SK-N-SH (cell line): ENCODE measurements at regions not wholly inside any gene's neighbourhood (a gene's known extent, or its start where the extent isn't known, plus 50 kb on each side); places are given as distances from the start of the nearest gene placed in this dataset.

Experiments used
- CTCF ChIA-PET: fragments of 300-600, 350-600 bp; formaldehyde crosslinking; extraction: SDS; loops from one replicate; lab custom pipeline; 2021; lab: Yijun Ruan, JAX
- POLR2A ChIA-PET: fragments of 350-600 bp; sonication (Branson Sonifier 250); formaldehyde crosslinking; extraction: SDS; loops from one replicate; lab custom pipeline; 2020; ENCODE audit warnings: antibody characterized with exemption, inconsistent platforms; lab: Yijun Ruan, JAX
- DNase-seq: peaks from one replicate; pipeline ENCODE4 v3.0.0; 2012
- H2AFZ ChIP-seq: fragments of 200-600 bp; sonication (generic); 2 replicates; pipeline ENCODE4 v1.8.1; 2016; ENCODE audit warnings: antibody characterized with exemption, mild to moderate bottlenecking, low read depth
- H3F3A ChIP-seq: fragments of 200-600 bp; sonication (generic); replicated peaks from 2 replicates; pipeline ENCODE3; 2016; ENCODE audit warnings: antibody characterized with exemption, mild to moderate bottlenecking; ENCODE audit not compliant: insufficient read depth
- H3K27ac ChIP-seq, 2 experiments: fragments of 200-500 bp in 1 of 2; fragments of 200-600 bp in 1 of 2; sonication (Bioruptor generic) in 1 of 2; sonication (generic), shearing (Covaris generic) in 1 of 2; 2 replicates each; pipeline versions ENCODE4 v1.5.1 to v1.6.1; 2014 to 2016; ENCODE audit warnings: low read depth in 2 of 2, inconsistent platforms in 1 of 2, low read length in 1 of 2, mild to moderate bottlenecking in 1 of 2, mixed read lengths in 1 of 2
- H3K27me3 ChIP-seq: fragments of 200-600 bp; sonication (generic), shearing (Covaris generic); 2 replicates; pipeline ENCODE4 v1.6.1; 2016; ENCODE audit warnings: mixed run types; ENCODE audit not compliant: insufficient read depth
- H3K36me3 ChIP-seq, 2 experiments: fragments of 200-500 bp in 1 of 2; fragments of 200-600 bp in 1 of 2; sonication (Bioruptor generic) in 1 of 2; sonication (generic) in 1 of 2; replicated peaks in 1 of 2; 2 replicates each; pipeline versions ENCODE3 to v1.5.1; 2014 to 2016; ENCODE audit warnings: low read length in 1 of 2, mild to moderate bottlenecking in 1 of 2; ENCODE audit not compliant: insufficient read depth in 2 of 2, control insufficient read depth in 1 of 2
- H3K4me1 ChIP-seq, 2 experiments: fragments of 200-500 bp in 1 of 2; fragments of 200-600 bp in 1 of 2; sonication (Bioruptor generic) in 1 of 2; sonication (generic), shearing (Covaris generic) in 1 of 2; 2 replicates each; pipeline versions ENCODE4 v1.5.1 to v1.6.1; 2014 to 2016; ENCODE audit warnings: low read depth in 1 of 2, low read length in 1 of 2, mixed run types in 1 of 2; ENCODE audit not compliant: insufficient read depth in 2 of 2, control insufficient read depth in 1 of 2
- H3K4me2 ChIP-seq: fragments of 200-600 bp; sonication (generic), shearing (Covaris generic); 2 replicates; pipeline ENCODE4 v1.6.1; 2017; ENCODE audit warnings: mixed run types
- H3K4me3 ChIP-seq, 2 experiments: fragments of 200-500 bp in 1 of 2; fragments of 200-600 bp in 1 of 2; sonication (Bioruptor generic) in 1 of 2; sonication (generic), shearing (Covaris generic) in 1 of 2; 2 replicates each; pipeline versions ENCODE4 v1.5.1 to v1.8.1; 2014 to 2016; ENCODE audit warnings: low read depth in 2 of 2, inconsistent platforms in 1 of 2, low read length in 1 of 2, mild to moderate bottlenecking in 1 of 2, mixed read lengths in 1 of 2, moderate library complexity in 1 of 2
- H3K79me2 ChIP-seq: fragments of 200-600 bp; sonication (generic); 2 replicates; pipeline ENCODE4 v1.8.1; 2017; ENCODE audit warnings: mild to moderate bottlenecking; ENCODE audit not compliant: insufficient read depth
- H3K9ac ChIP-seq: fragments of 200-600 bp; sonication (generic); 2 replicates; pipeline ENCODE4 v1.6.1; 2017; ENCODE audit warnings: mixed run types
- H3K9me2 ChIP-seq: fragments of 200-600 bp; sonication (generic); 2 replicates; pipeline ENCODE4 v1.6.1; 2017; ENCODE audit warnings: mixed run types
- H3K9me3 ChIP-seq: fragments of 200-600 bp; sonication (generic); 2 replicates; pipeline ENCODE4 v1.6.1; 2017; ENCODE audit warnings: mixed run types, mild to moderate bottlenecking, moderate library complexity
- H4K20me1 ChIP-seq: fragments of 200-600 bp; sonication (generic); 2 replicates; pipeline ENCODE4 v1.6.1; 2017; ENCODE audit warnings: mild to moderate bottlenecking, mixed run types; ENCODE audit not compliant: insufficient read depth
- CHD2 ChIP-seq: fragments of 150-350 bp; IDR thresholded peaks from 2 replicates; pipeline ENCODE4 v1.6.1; 2018; ENCODE audit warnings: low read length; ENCODE audit not compliant: partially characterized antibody
- EP300 ChIP-seq, 2 experiments: IDR thresholded peaks; 2 replicates each; pipeline versions ENCODE4 v1.4.0 to v1.6.1; 2012; ENCODE audit warnings: borderline replicate concordance in 1 of 2, low read depth in 1 of 2, low read length in 1 of 2
- EZH2phosphoT487 ChIP-seq: fragments of 200-600 bp; sonication (generic); IDR thresholded peaks from 2 replicates; pipeline ENCODE4 v1.6.1; 2017; ENCODE audit warnings: low read depth, mixed run types, mild to moderate bottlenecking, antibody characterized with exemption, moderate library complexity, borderline replicate concordance
- FOXM1 ChIP-seq: IDR thresholded peaks from 2 replicates; pipeline ENCODE4 v1.4.0; 2012; ENCODE audit warnings: low read depth, mild to moderate bottlenecking
- GABPA ChIP-seq: IDR thresholded peaks from 2 replicates; pipeline ENCODE4 v1.4.0; 2012; ENCODE audit warnings: low read depth, mild to moderate bottlenecking
- GATA2 ChIP-seq: sonication (generic); formaldehyde crosslinking; IDR thresholded peaks from 2 replicates; pipeline ENCODE4 v1.5.0; 2020; ENCODE audit warnings: mild to moderate bottlenecking, missing genetic modification reagents
- JUND ChIP-seq: IDR thresholded peaks from 2 replicates; pipeline ENCODE4 v1.4.0; 2012
- MEF2A ChIP-seq: IDR thresholded peaks from 2 replicates; pipeline ENCODE4 v1.4.0; 2012; ENCODE audit warnings: low read depth, borderline replicate concordance
- MXI1 ChIP-seq: IDR thresholded peaks from 2 replicates; pipeline ENCODE4 v1.6.1; 2012; ENCODE audit warnings: mild to moderate bottlenecking, low read depth, low read length, improper control_type of control experiment
- NRF1 ChIP-seq: IDR thresholded peaks from 2 replicates; pipeline ENCODE4 v1.6.1; 2012; ENCODE audit warnings: low read depth, mild to moderate bottlenecking, low read length
- RAD21 ChIP-seq: IDR thresholded peaks from 2 replicates; pipeline ENCODE4 v1.6.1; 2012; ENCODE audit warnings: mild to moderate bottlenecking, low read length
- RFX5 ChIP-seq: IDR thresholded peaks from 2 replicates; pipeline ENCODE4 v1.6.1; 2012; ENCODE audit warnings: mild to moderate bottlenecking, improper control_type of control experiment, low read length
- RXRA ChIP-seq: IDR thresholded peaks from 2 replicates; pipeline ENCODE4 v1.4.0; 2012; ENCODE audit warnings: low read depth, mild to moderate bottlenecking, borderline replicate concordance
- SIN3A ChIP-seq: IDR thresholded peaks from 2 replicates; pipeline ENCODE4 v1.6.1; 2012; ENCODE audit warnings: low read depth, mild to moderate bottlenecking, low read length, moderate library complexity, borderline replicate concordance
- SMC3 ChIP-seq: IDR thresholded peaks from 2 replicates; pipeline ENCODE4 v1.6.1; 2012; ENCODE audit warnings: low read depth, low read length, improper control_type of control experiment
- TCF12 ChIP-seq: IDR thresholded peaks from 2 replicates; pipeline ENCODE4 v1.4.0; 2012
- TEAD4 ChIP-seq: IDR thresholded peaks from 2 replicates; pipeline ENCODE4 v1.4.0; 2012; ENCODE audit warnings: mild to moderate bottlenecking, borderline replicate concordance; ENCODE audit not compliant: insufficient read depth
- WGBS: methylation state at CpG from one replicate; pipeline ENCODE4 v1.1.6; 2017; ENCODE audit warnings: low lambda C conversion rate; 5-methylcytosine and 5-hydroxymethylcytosine counted together
- TF ChIP-seq, protein P1 (sequence below): IDR thresholded peaks from 2 replicates; pipeline ENCODE4 v1.4.0; 2012; ENCODE audit warnings: low read depth, borderline replicate concordance
- TF ChIP-seq, protein P2 (sequence below): IDR thresholded peaks from 2 replicates; pipeline ENCODE4 v1.4.0; 2012; ENCODE audit warnings: low read depth
- TF ChIP-seq, protein P3 (sequence below): IDR thresholded peaks from 2 replicates; pipeline ENCODE4; 2012

DNA sequence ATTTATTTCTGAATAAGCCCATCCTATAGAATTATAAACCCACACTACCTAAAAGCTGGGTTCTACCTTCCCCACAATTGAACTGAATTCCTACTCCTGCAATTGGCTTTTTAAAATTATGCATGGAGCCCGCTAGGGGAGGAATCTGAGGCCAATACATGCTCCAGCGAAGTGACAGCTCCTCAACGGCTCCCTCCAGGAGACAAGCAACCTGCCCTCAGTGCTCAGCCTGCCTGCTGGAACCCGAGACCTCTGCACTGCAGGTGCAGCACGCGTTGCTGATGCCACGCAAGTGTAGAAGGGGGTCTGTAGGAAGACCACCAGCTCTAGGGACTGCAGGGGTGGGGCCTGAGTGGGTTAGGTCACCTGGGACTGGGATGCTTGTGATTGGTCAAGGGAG lies 170.2 kb upstream of the CDYL start:
- Histone ChIP-seq H3K27me3 (no peaks in the 10 kb centered on the region), H3K4me1 (peaks cover 2 to 6% of the 10 kb centered on the region in 2 experiments; a peak in 2 of 4 replicates), H4K20me1 (no peaks in the 10 kb centered on the region), H3F3A (peaks cover 5% of the 10 kb centered on the region), H3K4me2 (no peak overlapping the region), H3K9me3 (no peaks in the 10 kb centered on the region), H2AFZ (no peak overlapping the region), H3K27ac (no peak overlapping the region), H3K9ac (no peak overlapping the region), H3K4me3 (no peak overlapping the region), H3K79me2 (no peaks in the 10 kb centered on the region; the same call in 1 of the 2 replicates), H3K36me3 (no peaks in the 10 kb centered on the region), H3K9me2 (no peaks in the 10 kb centered on the region)
- no peak for DNase-seq
- 46% methylated on average over 3 of the region's 7 CpGs for WGBS
- CTCF ChIA-PET = interaction anchor here (1.2 kb wide), 1 partner anchor 14 kb away, joined by 5 read pairs; no protein-coding TSS in a partner anchor
- TF ChIP-seq JUND (no peak), NRF1 (no peak), MEF2A (no peak), TCF12 (no peak), TEAD4 (no peak), RFX5 (no peak), RXRA (no peak), SIN3A (no peak), FOXM1 (no peak), MXI1 (no peak), GATA2 (no peak), GABPA (no peak), EP300 (IDR thresholded peaks at IDR 0.05; ENCODE audit: borderline replicate concordance in 1 of 2, low read depth in 1 of 2, low read length in 1 of 2) (no peak), RAD21 (no peak), CHD2 (no peak), SMC3 (no peak), EZH2phosphoT487 (no peak)
- TF ChIP-seq, protein P1, sequence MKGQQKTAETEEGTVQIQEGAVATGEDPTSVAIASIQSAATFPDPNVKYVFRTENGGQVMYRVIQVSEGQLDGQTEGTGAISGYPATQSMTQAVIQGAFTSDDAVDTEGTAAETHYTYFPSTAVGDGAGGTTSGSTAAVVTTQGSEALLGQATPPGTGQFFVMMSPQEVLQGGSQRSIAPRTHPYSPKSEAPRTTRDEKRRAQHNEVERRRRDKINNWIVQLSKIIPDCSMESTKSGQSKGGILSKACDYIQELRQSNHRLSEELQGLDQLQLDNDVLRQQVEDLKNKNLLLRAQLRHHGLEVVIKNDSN = no peak
- TF ChIP-seq, protein P2, sequence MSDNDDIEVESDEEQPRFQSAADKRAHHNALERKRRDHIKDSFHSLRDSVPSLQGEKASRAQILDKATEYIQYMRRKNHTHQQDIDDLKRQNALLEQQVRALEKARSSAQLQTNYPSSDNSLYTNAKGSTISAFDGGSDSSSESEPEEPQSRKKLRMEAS = no peak
- TF ChIP-seq, protein P3, sequence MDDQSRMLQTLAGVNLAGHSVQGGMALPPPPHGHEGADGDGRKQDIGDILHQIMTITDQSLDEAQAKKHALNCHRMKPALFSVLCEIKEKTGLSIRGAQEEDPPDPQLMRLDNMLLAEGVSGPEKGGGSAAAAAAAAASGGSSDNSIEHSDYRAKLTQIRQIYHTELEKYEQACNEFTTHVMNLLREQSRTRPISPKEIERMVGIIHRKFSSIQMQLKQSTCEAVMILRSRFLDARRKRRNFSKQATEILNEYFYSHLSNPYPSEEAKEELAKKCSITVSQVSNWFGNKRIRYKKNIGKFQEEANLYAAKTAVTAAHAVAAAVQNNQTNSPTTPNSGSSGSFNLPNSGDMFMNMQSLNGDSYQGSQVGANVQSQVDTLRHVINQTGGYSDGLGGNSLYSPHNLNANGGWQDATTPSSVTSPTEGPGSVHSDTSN = no peak
- POLR2A ChIA-PET = no interaction called here
